ENCODE measurements at regions not wholly inside any gene's neighbourhood (a gene's known extent, or its start where the extent isn't known, plus 50 kb on each side); places are given as distances from the start of the nearest gene placed in this dataset.
A peak's percentile ranks its signal among the peaks of the same experiment; 100 is the strongest.
"Not testable (repeated sequence)": the region's sequence is repeated elsewhere in the genome, so short reads cannot be mapped to it uniquely, and the experiment has no call there.

DNA sequence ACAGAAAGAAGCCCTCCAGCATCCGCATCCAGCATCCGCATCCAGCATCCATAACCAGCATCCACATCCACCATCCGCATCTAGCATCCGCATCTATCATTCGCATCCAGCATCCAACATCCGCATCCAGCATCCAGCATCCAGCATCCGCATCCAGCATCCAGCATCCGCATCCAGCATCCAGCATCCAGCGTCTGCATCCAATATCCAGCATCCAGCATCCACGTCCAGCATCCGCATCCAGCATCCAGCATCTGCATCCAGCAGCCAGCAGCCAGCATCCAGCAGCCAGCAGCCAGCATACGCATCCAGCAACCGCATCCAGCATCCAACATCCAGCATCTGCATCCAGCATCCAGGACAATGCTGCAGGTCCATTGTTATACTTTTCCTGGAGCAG lies 671.0 kb upstream of the C16orf82 start:
- no peak for DNase-seq

DNA sequence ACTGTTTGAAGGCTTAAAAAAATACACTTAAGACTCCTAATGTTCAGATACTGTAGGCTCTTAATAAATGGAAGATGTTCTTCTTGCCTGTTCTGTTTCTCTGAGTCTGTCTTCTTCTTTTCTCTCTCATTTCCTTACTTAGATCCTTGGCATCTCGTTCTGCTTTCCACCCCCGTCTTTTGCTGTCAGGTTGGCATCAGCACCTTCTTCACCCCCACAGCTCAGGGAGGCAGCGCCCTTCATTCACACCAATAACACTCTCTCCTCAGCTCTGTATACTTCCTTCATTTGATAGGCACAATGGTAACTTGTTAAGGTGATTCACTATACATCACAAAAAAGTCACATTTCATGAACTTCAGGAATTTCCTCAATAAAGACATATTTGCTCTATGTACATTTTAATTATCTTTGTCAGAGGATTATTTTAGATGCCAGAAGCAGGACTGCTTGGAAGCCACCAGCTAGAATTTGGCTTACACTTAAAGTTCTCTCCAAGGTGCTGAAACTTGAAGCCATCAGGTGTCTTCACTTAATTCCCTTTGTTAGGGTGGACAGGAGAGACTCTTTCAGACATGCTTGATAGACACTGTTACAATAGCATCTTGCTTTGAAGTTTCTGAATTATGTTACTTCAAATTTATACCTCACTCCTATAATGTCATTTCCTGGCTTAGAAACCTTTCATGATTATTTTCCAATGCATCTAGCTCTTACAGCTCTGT lies 670.1 kb upstream of the C16orf82 start:
- DNase-seq, result no peak

GRCh38 chr16:26413780-26414179 lies 652.9 kb upstream of the C16orf82 start:
- no peak for DNase-seq

DNA sequence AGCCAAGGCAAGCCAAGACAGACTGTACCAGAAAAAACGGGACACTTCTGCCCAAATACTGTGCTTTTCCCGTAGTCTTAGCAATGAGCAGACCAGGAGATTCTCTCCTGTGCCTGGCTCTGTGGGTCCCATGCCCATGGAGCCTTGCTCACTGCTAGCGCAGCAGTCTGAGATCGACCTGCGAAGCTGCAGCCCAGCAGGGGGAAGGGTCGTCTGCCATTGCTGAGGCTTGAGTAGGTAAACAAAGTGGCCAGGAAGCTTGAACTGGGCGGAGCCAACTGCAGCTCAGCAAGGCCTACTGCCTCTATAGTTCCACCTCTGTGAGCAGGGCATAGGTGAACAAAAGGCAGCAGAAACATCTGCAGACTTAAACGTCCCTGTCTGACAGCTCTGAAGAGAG lies 647.3 kb upstream of the C16orf82 start:
- not testable (repeated sequence) for DNase-seq

DNA sequence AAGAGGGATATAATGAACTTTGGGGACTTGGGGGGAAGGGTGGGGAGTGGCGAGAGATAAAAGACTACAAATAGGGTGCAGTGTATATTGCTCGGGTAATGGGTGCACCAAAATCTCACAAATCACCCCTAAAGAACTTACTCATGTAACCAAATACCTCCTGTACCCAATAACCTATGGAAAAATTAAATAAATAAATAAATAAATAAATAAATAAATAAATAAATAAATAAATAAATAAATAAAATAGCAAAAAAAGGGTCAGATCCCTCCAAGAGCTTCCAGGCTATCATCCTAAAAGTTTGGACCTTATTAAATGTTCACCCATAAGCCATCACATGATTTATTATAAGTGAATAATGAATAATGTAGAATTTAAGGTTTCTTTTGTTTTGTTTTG lies 636.1 kb upstream of the C16orf82 start:
- DNase-seq, result no peak

- no peak for DNase-seq
Observed at GRCh38 chr16:26433807-26434206, 632.9 kb upstream of the C16orf82 start.

DNA sequence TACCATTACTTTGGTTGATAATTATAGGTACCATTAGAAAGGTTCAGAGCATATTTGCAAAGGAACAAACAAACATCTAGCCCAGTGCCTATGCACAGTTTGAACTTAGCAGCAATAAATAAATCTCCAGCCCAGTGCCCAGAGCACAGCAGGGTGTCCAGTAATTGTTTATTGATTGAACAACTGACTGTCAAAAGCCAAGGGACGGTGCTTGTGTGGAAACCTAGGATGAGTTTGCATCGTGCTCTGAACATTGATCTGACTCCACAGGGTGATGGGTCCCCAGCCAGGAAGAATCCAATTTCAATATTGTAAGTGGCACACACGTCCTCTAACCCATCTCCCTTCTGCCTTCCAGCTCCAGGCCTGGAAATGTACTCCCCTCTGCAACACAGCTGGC lies 625.5 kb upstream of the C16orf82 start:
- peak in 1 of 2 experiments; percentile 47 for DNase-seq

- no peak for DNase-seq
Observed at GRCh38 chr16:26442321-26442720, 624.4 kb upstream of the C16orf82 start.

DNA sequence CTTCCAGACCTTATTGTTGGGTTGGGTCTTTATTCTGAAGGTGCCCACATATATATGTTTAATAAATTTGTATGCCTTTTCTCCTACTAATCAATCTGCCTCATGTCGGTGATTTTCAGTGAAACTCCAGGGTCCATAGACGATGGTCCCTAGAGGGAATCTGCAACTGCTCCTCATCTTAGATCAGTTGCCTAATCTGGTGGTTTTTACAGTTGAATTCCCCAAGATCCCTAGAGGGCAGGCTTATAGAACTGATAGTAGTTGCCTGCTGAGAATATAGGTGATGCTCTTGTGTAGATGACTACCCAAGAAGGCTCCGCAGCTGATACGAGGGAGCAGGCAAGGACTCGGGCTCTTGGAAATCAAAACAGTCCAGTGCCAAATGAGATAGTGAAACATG lies 619.2 kb upstream of the C16orf82 start:
- DNase-seq, result no peak

GRCh38 chr16:26453215-26453614 lies 613.5 kb upstream of the C16orf82 start:
- no peak for DNase-seq

GRCh38 chr16:26454102-26454501 lies 612.6 kb upstream of the C16orf82 start:
- no peak for DNase-seq

GRCh38 chr16:26456074-26456473 lies 610.7 kb upstream of the C16orf82 start:
- DNase-seq, result no peak

DNA sequence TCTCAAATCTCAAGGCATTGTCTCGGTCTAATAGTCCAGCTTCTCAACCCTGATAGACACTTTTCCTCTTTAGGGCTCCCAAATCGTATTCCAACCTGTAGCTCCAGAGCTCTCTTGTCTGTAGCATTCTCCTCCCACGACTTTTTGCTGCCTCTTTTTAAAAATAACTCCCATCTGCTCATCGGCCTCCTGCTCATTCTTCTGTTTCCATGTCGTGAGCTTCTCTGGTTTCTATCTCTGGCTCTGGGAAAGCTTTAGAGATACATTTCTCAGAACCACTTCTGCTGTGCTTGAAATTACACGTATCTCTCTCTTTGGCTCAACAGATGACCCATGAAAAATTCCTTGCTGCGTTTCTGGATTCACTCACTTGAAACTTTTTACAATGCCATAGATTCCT lies 609.6 kb upstream of the C16orf82 start:
- no peak for DNase-seq

DNA sequence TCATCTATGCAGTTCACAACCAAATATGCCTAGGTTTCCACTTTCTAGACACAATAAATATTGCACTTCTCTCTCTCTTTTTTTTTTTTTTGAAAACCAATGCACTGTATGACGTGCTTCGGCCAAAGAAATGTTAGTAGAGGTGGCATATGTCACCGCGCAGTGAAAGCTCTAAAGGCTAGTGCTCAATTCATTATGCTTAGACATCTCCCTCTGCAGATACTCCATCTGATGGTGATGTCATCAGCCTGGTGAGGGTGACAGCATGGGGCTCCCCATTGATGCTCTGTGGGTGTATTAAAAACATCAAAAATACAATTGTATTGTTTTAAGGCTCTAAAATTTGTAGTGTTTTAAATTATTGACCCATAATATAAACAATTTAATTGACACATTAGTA lies 608.8 kb upstream of the C16orf82 start:
- no peak for DNase-seq

DNA sequence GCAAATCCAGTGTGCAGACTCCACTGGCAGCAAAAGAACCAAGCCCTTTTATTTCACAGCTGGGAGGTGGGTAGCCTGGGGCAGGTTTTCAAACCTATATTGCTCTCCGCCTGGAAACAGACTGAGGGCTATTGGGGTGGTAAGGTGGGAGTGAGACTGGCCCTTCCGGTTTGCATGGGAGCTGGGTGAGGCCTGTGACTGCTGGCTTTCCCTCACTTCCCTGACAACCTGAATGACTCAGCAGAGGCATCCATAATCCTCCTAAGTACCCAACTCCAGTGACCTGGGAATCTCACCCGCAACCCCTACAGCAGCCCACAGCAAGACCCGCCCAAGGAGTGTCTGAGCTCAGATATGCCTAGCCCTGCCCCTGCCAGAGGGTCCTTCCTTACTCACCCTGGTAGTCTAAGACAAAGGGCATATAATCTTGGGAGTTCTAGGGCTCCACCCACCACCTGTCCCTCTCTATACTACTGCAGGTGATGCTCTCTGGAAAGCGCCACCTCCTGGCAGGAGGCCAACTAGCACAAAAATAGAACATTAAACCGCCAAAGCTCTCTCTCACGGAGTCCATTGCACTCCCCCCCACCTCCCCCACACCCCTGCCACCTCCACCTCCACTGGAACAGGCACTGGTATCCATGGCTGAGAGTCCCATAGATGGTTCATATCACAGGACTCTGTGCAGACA lies 602.0 kb upstream of the C16orf82 start:
- no peak for DNase-seq

DNA sequence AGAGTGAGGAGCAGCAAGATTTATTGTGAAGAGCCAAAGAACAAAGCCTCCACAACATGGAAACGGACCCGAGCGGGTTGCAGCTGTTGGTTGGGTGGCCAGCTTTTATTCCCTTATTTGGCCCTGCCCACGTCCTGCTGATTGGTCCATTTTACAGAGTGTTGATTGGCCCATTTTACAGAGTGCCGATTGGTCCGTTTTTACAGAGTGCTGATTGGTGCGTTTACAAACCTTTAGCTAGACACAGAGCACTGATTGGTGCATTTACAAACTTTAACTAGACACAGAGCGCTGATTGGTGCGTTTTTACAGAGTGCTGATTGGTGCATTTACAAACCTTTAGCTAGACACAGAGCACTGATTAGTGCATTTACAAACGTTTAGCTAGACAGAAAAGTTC lies 592.3 kb upstream of the C16orf82 start:
- DNase-seq, result not testable (repeated sequence)

DNA sequence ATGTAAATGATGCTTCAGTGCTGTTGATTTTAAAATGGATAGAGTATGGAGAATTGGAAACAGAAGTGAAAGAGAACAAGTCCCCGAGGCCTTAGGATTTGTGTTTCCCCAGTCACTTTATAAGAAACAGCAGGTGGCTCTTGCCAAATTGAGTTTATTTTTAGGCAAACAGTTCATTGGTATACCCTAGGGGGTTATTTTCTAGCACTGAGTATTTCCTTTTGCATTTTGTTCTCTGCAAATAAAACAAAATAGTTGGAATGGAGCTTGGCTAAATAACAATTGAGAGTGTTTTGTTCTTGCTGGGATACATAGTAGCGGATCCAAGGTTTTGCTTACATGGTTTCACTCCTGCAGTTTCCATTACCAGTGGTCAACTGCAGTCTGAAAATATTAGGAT lies 591.1 kb upstream of the C16orf82 start:
- no peak for DNase-seq

- no peak for DNase-seq
Observed at GRCh38 chr16:26491101-26491670, 575.5 kb upstream of the C16orf82 start.

DNA sequence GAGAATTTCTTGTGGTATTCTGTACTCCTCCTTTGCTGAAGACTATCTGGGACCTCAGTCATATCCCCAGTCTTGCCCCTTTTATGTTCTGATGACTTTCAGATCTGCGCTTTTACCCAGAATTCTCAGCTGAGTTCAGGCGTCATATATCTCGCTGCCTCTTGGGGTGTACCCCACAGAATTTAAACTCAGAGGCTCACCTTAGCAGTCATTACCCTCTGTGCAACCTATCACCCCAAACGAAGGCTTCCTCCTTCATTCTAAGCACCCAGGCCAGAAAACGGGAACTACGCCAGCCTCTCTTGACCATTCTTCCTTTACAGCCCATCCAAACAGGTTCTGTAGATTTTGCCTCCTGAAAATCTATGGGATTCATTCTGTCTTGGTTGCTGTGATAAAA lies 574.8 kb upstream of the C16orf82 start:
- no peak for DNase-seq

DNA sequence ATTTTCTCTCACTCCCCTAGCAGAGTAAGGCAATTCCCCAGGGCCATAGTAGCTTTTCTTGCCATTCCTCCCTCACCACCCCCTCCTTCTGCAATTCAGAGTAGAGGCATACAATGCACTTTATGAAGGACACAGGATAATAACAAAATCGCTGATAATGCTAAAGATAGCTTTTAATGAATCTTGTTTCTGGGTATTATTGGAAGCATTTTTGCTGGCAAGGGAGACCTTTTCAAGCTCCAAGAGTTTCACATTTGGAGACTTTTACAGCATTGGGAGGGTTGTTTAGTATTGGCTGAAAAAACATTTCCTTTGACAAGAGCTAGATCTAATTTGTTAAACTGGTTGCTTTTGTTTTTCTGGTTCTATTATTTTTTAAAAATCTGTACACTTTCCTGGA lies 573.0 kb upstream of the C16orf82 start:
- no peak for DNase-seq

DNA sequence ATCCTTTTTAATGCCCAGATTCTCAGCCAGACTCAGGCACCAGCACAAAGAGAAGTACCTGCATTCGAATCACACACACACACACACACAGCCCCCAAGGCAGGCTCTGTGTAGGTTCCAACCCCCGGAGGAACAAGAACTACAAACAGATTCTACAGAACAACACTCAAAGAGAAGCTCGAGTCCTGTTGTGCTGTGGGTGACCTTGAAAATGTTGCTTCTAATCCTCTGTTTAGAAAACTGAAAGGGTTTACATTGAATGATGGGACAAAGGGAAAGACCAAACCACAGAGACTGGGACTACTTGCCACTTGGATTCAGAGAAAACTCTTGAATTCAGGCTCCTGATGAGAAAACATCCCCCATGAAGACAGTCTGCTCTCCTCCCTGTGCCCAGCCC lies 568.8 kb upstream of the C16orf82 start:
- no peak for DNase-seq

GRCh38 chr16:26500326-26500725 lies 566.4 kb upstream of the C16orf82 start:
- DNase-seq, result no peak

DNA sequence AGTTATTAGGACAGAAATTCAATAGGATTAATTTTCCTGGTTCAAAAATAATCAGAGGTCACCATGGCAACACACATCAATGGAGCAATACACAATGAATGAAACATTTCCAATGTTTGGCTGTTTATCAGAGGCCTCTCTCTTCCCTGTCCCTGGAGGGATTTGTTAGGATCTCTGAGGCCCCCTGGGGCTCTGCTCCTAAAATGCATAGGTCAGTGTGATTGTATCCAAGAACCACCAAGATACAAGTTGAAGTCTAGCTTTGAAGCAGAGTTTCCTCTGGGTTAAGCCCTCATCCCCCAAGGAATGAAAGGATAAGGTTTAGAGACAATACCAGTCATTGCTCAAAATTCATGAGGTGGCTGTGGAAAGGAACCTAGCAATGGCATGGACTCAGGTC lies 561.2 kb upstream of the C16orf82 start:
- no peak for DNase-seq

DNA sequence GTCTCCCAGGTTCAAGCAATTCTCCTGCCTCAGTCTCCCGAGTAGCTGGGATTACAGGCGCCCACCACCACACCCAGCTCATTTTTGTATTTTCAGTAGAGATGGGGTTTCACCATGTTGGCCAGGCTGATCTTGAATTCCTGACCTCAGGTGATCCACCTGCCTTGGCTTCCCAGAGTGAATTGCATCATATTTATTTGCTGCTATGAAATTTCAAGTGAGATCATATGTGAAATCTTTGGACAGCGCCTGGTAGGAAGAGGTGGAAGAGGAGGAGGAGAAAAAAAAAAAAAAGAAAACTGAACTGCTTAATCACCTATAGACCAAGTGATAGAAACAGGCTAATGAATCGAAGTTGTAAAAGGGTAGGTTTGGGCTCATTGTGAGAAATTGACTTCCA lies 557.8 kb upstream of the C16orf82 start:
- DNase-seq, result not testable (repeated sequence)

Measured in NCI-H1930 (cell line).